ENCODE measurements at regions not wholly inside any gene's neighbourhood (a gene's known extent, or its start where the extent isn't known, plus 50 kb on each side); places are given as distances from the start of the nearest gene placed in this dataset.

DNA sequence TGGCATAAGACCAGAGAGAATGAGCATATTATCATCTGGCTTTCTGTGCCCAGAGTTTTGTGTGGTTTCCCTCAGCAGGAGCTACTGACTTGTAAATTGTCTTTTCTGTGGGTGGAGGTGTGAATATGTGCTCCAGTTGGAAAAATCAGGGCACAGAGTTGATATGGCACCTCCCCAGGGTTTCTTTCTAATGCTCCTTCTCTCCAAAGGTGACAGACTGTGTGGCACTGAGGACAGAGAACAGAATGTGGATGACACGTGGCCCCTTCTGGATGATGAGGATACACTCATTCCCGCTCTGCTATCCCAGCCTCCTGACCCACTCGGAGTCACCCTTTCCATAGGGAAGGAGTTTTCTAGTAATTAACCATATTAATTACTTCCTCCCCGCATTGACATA is 221.0 kb downstream of the ICE1 start:
- peaks cover 7% of the 10 kb centered on the region for H3K27me3 Mint-ChIP-seq (ENCODE audit: low read depth)
- H3K36me3 Mint-ChIP-seq (ENCODE audit: low read depth) = no peaks in the 10 kb centered on the region
- H3K9me3 Mint-ChIP-seq = no peaks in the 10 kb centered on the region
- CTCF ChIA-PET = no interaction called here
- no peaks in the 10 kb centered on the region for H3K4me1 Mint-ChIP-seq (ENCODE audit: low read depth)
- H3K27ac Mint-ChIP-seq = no peak overlapping the region
- H3K4me3 Mint-ChIP-seq = no peak overlapping the region
- no peak for DNase-seq
- intact Hi-C loops (cut with micrococcal nuclease) = no loop called here

DNA sequence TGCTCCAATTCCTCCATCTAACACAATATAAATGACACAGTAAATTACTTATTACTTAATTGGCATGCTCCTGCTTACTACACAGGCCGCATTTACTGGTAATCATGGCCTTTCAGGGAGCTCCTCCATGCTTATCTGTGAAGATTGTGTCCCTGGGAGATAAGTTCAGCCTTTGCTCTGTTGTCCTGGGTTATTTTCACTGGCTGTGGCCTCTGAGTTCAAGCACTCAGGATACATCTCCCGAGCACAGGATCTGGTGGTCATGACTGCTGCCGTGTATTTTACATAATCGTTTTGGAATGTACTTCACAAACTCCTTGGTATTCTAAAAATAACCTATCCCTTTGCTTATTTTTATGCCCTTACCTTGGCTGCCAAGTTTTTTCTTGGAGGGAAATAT is 215.7 kb downstream of the ICE1 start:
- CTCF ChIA-PET = no interaction called here
- peaks cover 10% of the 10 kb centered on the region for H3K27me3 Mint-ChIP-seq (ENCODE audit: low read depth)
- no peak for DNase-seq
- H3K4me1 Mint-ChIP-seq (ENCODE audit: low read depth) = no peaks in the 10 kb centered on the region
- H3K27ac Mint-ChIP-seq = no peak overlapping the region
- H3K9me3 Mint-ChIP-seq = no peaks in the 10 kb centered on the region
- H3K36me3 Mint-ChIP-seq (ENCODE audit: low read depth) = no peaks in the 10 kb centered on the region
- intact Hi-C loops (cut with micrococcal nuclease) = no loop called here
- H3K4me3 Mint-ChIP-seq = no peak overlapping the region

DNA sequence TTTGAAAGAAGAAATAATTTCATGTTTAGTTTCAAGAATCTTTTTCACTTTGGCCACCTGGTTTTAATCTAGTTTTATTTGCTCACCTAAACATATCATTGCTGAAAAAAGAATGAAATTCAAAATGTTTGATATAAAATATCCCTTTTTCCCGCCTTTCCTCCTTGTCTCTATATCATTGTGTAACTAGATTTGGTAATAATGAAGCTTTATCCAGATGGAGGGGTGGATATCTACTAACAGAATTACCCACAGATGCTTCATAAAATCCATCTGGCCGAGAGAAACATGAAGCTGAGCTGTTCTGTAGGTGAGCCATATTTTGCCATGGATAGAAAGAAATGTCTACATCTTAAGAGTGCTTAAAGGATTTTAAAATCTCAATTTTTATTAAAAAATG is 214.7 kb downstream of the ICE1 start:
- CTCF ChIA-PET = no interaction called here
- no peak for DNase-seq
- no peaks in the 10 kb centered on the region for H3K4me1 Mint-ChIP-seq (ENCODE audit: low read depth)
- peaks cover 5% of the 10 kb centered on the region for H3K9me3 Mint-ChIP-seq
- intact Hi-C loops (cut with micrococcal nuclease) = no loop called here
- H3K4me3 Mint-ChIP-seq = no peak overlapping the region
- H3K27ac Mint-ChIP-seq = no peak overlapping the region
- H3K36me3 Mint-ChIP-seq (ENCODE audit: low read depth) = no peaks in the 10 kb centered on the region
- peaks cover 8% of the 10 kb centered on the region for H3K27me3 Mint-ChIP-seq (ENCODE audit: low read depth)

DNA sequence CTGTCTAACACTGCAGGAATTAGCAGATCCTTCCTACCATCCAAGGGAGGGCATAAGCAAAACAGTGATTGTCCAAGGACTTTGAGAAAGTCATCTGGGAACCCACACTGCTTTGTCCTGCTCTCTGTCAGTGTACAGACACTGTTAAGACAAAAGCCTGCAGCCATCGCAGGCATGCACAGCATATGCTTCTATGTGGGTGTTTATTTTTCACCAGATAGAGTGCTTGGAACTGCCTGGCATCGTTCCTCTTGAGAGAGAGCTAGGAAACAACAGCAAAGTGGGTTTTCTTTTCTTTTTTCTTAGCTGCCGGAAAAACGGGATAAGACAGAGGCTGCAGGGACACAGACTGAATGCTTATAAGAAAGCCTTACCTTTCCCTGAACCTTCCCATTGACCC is 212.3 kb downstream of the ICE1 start:
- Mint-ChIP-seq H3K27me3 (ENCODE audit: low read depth) (peaks cover 5% of the 10 kb centered on the region), H3K9me3 (peaks cover 5% of the 10 kb centered on the region), H3K27ac (no peak overlapping the region), H3K4me1 (ENCODE audit: low read depth) (no peaks in the 10 kb centered on the region), H3K36me3 (ENCODE audit: low read depth) (no peaks in the 10 kb centered on the region), H3K4me3 (no peak overlapping the region)
- intact Hi-C loops (cut with micrococcal nuclease) = no loop called here
- CTCF ChIA-PET = interaction anchor here (0.7 to 1.1 kb wide), 2 partner anchors 126 to 492 kb away, joined by 3 to 4 read pairs; no protein-coding TSS in a partner anchor
- DNase-seq = no peak

DNA sequence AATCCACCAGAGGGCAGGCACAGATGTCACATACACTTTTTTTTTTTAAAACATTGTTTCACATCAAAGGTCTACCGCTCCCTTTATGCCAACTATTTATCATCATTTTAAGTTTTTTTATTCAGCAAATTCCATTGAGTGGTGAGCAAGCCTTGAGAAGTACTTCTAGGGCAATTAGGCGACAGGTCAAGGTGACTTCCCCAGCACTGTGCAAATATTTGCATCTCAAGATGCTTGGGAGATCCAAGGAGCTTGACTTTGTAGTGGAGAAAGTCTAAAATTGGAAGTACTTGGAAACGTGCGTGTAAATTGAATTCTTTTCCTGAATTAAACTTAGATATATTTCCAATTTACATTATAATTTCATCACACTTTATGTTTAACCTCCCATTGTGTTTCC is 211.1 kb downstream of the ICE1 start:
- Mint-ChIP-seq H3K27ac (no peak overlapping the region), H3K9me3 (peaks cover 5% of the 10 kb centered on the region), H3K36me3 (ENCODE audit: low read depth) (no peaks in the 10 kb centered on the region), H3K27me3 (ENCODE audit: low read depth) (peaks cover 5% of the 10 kb centered on the region), H3K4me3 (no peak overlapping the region), H3K4me1 (ENCODE audit: low read depth) (no peaks in the 10 kb centered on the region)
- DNase-seq = no peak
- CTCF ChIA-PET = no interaction called here
- intact Hi-C loops (cut with micrococcal nuclease) = no loop called here

DNA sequence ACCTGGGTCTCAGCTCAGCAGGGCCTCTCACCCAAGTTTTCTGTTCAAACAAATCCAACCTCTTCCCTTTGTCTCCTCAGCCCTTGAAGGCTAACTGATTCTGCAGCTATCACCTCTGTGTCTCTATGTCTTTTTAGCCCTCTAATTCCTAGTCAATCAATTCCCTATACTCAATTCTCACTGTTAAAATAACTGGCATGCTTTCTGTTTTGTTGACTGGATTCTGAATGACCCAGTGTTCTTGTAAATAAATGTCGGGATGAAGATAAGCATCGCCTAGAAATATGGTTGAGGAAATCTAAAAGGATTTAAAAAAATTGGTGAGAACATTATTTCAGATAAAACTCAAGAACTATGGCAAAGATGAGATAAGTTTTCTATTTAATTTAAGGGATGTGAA is 210.2 kb downstream of the ICE1 start:
- CTCF ChIA-PET = no interaction called here
- intact Hi-C loops (cut with micrococcal nuclease) = no loop called here
- Mint-ChIP-seq H3K9me3 (peaks cover 5% of the 10 kb centered on the region), H3K4me1 (ENCODE audit: low read depth) (no peaks in the 10 kb centered on the region), H3K36me3 (ENCODE audit: low read depth) (no peaks in the 10 kb centered on the region), H3K27ac (no peak overlapping the region), H3K27me3 (ENCODE audit: low read depth) (peaks cover 7% of the 10 kb centered on the region), H3K4me3 (no peak overlapping the region)
- no peak for DNase-seq

DNA sequence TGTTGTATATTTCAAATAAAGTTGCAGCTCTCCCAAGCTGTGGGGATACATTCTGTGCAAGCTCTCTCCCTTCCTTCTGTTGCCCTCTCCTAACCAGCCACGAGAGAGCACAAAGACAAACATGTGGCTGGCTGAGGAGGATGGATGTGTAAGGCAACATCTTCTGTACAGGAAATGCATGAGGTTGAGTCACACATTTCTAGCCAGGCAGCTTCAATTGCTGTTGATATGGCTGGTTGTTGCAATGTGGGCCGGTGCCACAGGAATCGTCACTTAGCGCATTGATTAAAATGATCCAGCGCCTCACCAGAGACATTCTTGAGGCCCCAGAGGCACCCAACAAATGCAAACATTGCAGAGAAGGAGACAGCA is 207.1 kb downstream of the ICE1 start:
- H3K27ac Mint-ChIP-seq = no peak overlapping the region
- H3K36me3 Mint-ChIP-seq (ENCODE audit: low read depth) = no peaks in the 10 kb centered on the region
- no peak overlapping the region for H3K4me3 Mint-ChIP-seq
- peaks cover 6% of the 10 kb centered on the region for H3K9me3 Mint-ChIP-seq
- intact Hi-C loops (cut with micrococcal nuclease) = no loop called here
- no peak for DNase-seq
- CTCF ChIA-PET = no interaction called here
- peaks cover 9% of the 10 kb centered on the region for H3K27me3 Mint-ChIP-seq (ENCODE audit: low read depth)
- H3K4me1 Mint-ChIP-seq (ENCODE audit: low read depth) = no peaks in the 10 kb centered on the region

DNA sequence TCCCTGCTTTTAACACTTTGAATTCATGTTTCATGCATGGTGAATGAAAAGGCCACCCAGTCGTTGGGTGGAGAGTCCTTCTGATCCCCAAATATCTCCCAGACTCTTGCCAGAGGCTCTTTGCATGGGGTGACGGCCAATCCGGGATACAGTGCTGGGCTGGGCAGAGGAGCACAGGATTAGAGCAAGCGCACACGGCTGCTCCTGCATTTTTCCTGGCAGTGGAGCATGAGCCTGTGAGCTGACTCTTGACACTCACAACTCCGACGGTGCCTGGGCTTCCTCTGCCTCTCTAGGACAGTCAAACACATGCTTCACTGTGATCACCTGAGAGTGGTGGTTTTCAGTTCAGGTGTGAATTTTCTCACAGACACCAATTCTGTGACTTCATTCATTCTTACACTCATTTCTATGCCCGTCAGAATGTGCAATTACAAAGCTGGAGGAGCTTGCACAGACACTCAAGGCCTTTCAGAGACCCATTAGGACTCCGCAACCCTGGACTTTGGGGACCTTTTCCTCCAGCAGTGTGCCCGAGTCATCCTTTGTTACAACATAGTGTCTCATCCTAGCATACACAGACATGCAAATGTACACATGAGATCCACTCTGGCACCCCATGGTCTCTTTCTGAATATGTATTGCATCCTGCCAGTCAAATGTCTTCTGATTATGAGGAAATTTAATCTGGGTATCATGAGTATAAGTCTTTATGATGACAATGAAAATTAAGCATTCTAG is 206.6 kb downstream of the ICE1 start:
- Mint-ChIP-seq H3K36me3 (ENCODE audit: low read depth) (no peaks in the 10 kb centered on the region), H3K4me3 (no peak overlapping the region), H3K4me1 (ENCODE audit: low read depth) (no peaks in the 10 kb centered on the region), H3K27me3 (ENCODE audit: low read depth) (peaks cover 7% of the 10 kb centered on the region), H3K9me3 (peaks cover 12% of the 10 kb centered on the region), H3K27ac (no peak overlapping the region)
- intact Hi-C loops (cut with micrococcal nuclease) = no loop called here
- CTCF ChIA-PET = no interaction called here
- DNase-seq = no peak

DNA sequence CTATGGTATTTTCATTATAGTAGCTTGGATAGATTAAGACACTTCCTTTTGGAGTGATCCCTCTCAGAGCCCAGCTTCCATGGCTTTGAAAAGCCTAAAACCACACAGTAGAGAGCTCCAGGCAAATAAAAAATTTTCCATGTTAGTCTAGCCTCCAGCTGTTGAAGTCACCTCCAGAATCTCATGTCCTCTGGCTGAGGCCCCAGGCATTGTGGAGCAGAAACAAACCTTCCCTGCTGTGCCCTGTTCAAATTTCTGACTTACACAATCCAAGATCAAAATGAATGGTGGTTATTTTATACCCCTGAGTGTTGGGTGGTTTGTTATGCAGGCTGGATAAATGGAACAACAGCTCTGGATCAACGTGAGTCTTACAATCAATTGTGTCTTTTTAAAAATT is 203.9 kb downstream of the ICE1 start:
- intact Hi-C loops (cut with micrococcal nuclease) = no loop called here
- no peak overlapping the region for H3K4me3 Mint-ChIP-seq
- no peak for DNase-seq
- H3K27ac Mint-ChIP-seq = no peak overlapping the region
- H3K4me1 Mint-ChIP-seq (ENCODE audit: low read depth) = no peaks in the 10 kb centered on the region
- H3K36me3 Mint-ChIP-seq (ENCODE audit: low read depth) = peaks cover 4% of the 10 kb centered on the region
- H3K27me3 Mint-ChIP-seq (ENCODE audit: low read depth) = peaks cover 7% of the 10 kb centered on the region
- CTCF ChIA-PET = no interaction called here
- H3K9me3 Mint-ChIP-seq = peaks cover 24% of the 10 kb centered on the region

DNA sequence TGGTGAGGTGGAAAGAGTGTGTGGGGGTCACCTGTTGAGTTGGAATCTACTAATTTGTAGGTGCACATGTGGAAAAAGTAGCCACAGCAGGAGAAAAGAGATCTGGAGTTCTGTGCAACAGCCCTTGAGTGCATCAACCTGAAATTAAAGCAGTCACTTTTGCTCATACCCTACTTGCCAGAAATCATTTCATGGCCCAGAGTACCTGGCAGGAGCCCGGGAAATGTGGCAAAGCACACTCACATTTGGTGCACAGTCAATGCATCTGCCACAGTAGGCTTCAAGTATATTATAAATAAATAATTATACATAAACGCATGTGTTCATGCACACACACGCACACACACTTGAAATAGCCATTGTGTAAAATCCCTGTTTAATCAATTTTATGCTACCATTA is 203.0 kb downstream of the ICE1 start:
- Mint-ChIP-seq H3K4me1 (ENCODE audit: low read depth) (no peaks in the 10 kb centered on the region), H3K36me3 (ENCODE audit: low read depth) (peaks cover 4% of the 10 kb centered on the region), H3K27ac (no peak overlapping the region)

DNA sequence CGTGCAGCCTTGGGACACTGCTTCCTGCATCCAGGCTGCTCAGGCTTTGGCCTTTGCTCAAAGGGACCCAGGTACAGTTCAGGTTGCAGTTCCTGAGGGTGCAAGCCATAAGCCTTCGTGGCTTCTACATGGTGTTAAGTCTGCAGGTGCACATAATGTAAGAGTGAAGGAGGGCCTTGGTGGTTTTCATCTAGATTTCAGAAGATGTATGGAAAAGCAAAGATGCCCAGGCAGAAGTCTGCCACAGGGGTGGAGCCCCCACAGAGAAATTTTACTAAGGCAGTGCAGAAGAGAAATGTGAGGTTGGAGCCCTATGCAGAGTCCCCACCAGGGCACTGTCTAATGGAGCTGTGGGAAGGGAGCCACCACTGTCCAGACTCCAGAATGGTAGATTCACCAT is 200.9 kb downstream of the ICE1 start:
- peaks cover 12% of the 10 kb centered on the region for H3K27me3 Mint-ChIP-seq (ENCODE audit: low read depth)
- CTCF ChIA-PET = no interaction called here
- intact Hi-C loops (cut with micrococcal nuclease) = no loop called here
- peaks cover 24% of the 10 kb centered on the region for H3K9me3 Mint-ChIP-seq
- no peak overlapping the region for H3K4me3 Mint-ChIP-seq
- H3K27ac Mint-ChIP-seq = no peak overlapping the region
- H3K36me3 Mint-ChIP-seq (ENCODE audit: low read depth) = peaks cover 4% of the 10 kb centered on the region
- DNase-seq = no peak
- no peaks in the 10 kb centered on the region for H3K4me1 Mint-ChIP-seq (ENCODE audit: low read depth)

More for the DNA sequence above, 203.0 kb downstream of the ICE1 start:
- peaks cover 8% of the 10 kb centered on the region for H3K27me3 Mint-ChIP-seq (ENCODE audit: low read depth)
- peaks cover 24% of the 10 kb centered on the region for H3K9me3 Mint-ChIP-seq
- CTCF ChIA-PET = no interaction called here
- no peak overlapping the region for H3K4me3 Mint-ChIP-seq
- intact Hi-C loops (cut with micrococcal nuclease) = no loop called here
- DNase-seq = no peak

DNA sequence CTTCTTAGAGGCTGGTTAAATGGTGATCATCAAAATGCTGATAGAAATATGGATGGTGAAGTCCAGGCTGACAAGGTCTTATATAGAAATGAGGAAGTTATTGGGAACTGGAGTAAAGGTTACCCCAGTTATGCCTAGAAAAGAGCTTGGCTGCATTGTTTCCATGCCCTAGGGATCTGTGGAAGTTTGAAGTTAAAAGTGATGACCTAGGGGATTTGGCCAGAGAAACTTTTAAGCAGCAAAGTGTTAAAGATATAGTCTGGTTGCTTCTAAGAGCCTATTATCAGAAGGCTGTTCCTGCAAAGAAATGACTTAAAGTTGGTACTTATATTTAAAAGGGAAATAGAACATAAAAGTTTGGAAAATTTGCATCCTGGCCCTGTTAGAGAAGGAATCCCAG is 200.3 kb downstream of the ICE1 start:
- intact Hi-C loops (cut with micrococcal nuclease) = no loop called here
- no peak overlapping the region for H3K27ac Mint-ChIP-seq
- DNase-seq = no peak
- no peaks in the 10 kb centered on the region for H3K4me1 Mint-ChIP-seq (ENCODE audit: low read depth)
- no peak overlapping the region for H3K4me3 Mint-ChIP-seq
- H3K27me3 Mint-ChIP-seq (ENCODE audit: low read depth) = peaks cover 10% of the 10 kb centered on the region
- H3K9me3 Mint-ChIP-seq = peaks cover 24% of the 10 kb centered on the region
- CTCF ChIA-PET = no interaction called here
- H3K36me3 Mint-ChIP-seq (ENCODE audit: low read depth) = peaks cover 4% of the 10 kb centered on the region

DNA sequence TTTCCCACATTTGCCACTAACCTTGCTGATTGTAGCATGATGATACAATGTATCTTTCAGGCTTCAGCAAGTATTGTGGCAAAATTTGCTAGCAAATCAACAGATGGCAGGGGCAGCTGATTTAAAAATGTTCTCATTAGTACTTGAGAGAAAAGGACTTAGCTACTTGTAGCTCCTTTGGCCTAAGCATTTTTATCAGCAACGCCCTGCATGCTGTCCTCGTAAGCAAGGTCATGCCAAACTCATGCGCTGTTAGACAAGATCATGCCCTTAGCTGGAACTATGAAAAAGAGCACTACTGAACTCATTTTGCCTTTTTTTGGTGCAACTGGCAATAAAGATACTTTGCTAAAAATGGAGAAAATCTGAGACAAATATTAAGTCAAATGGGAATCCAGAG is 197.1 kb downstream of the ICE1 start:
- intact Hi-C loops (cut with micrococcal nuclease) = no loop called here
- CTCF ChIA-PET = no interaction called here
- no peak for DNase-seq
- Mint-ChIP-seq H3K9me3 (peaks cover 23% of the 10 kb centered on the region), H3K4me3 (no peak overlapping the region), H3K36me3 (ENCODE audit: low read depth) (peaks cover 4% of the 10 kb centered on the region), H3K27me3 (ENCODE audit: low read depth) (peaks cover 22% of the 10 kb centered on the region), H3K27ac (no peak overlapping the region), H3K4me1 (ENCODE audit: low read depth) (no peaks in the 10 kb centered on the region)
